Smooth muscle cell (in vitro differentiated cells): ENCODE measurements at regions not wholly inside any gene's neighbourhood (a gene's known extent, or its start where the extent isn't known, plus 50 kb on each side); places are given as distances from the start of the nearest gene placed in this dataset.
A peak's percentile ranks its signal among the peaks of the same experiment; 100 is the strongest.

ENCODE experiments used
- DNase-seq: peaks from one replicate; lab custom pipeline; 2025; ENCODE audit not compliant: unreplicated experiment; lab: John Stamatoyannopoulos, UW
- H2AFZ ChIP-seq: fragments of 200-600 bp; sonication (generic); 2 replicates; pipeline ENCODE4 v1.6.0; 2016; ENCODE audit warnings: antibody characterized with exemption, low read depth, mild to moderate bottlenecking
- H3F3A ChIP-seq: fragments of 200-600 bp; sonication (generic); 2 replicates; pipeline ENCODE4 v1.6.0; 2017; ENCODE audit warnings: antibody characterized with exemption, low read depth
- H3K27ac ChIP-seq: fragments of 200-600 bp; sonication (generic); 2 replicates; pipeline ENCODE4 v1.5.1; 2016; ENCODE audit warnings: low read depth, mild to moderate bottlenecking
- H3K27me3 ChIP-seq: fragments of 200-600 bp; sonication (generic); 2 replicates; pipeline ENCODE4 v1.6.1; 2016; ENCODE audit warnings: low read depth, mild to moderate bottlenecking
- H3K36me3 ChIP-seq: fragments of 200-600 bp; sonication (generic); 2 replicates; pipeline ENCODE4 v1.5.1; 2016; ENCODE audit warnings: low read depth
- H3K4me1 ChIP-seq: fragments of 200-600 bp; sonication (generic); 2 replicates; pipeline ENCODE4 v1.5.1; 2016; ENCODE audit warnings: low read depth
- H3K4me2 ChIP-seq: fragments of 200-600 bp; sonication (generic); 2 replicates; pipeline ENCODE4 v1.6.0; 2016; ENCODE audit warnings: mild to moderate bottlenecking
- H3K4me3 ChIP-seq: fragments of 200-600 bp; sonication (generic); 2 replicates; pipeline ENCODE4 v1.5.1; 2016; ENCODE audit warnings: mild to moderate bottlenecking
- H3K79me2 ChIP-seq: fragments of 200-600 bp; sonication (generic); 2 replicates; pipeline ENCODE4 v1.6.0; 2016; ENCODE audit warnings: low read depth, mild to moderate bottlenecking
- H3K9ac ChIP-seq: fragments of 200-600 bp; sonication (generic); 2 replicates; pipeline ENCODE4 v1.6.0; 2016; ENCODE audit warnings: low read depth
- H3K9me3 ChIP-seq: fragments of 200-600 bp; sonication (generic); replicated peaks from 2 replicates; pipeline ENCODE4 v1.5.1; 2016; ENCODE audit warnings: low read depth
- H4K20me1 ChIP-seq: fragments of 200-600 bp; sonication (generic); 2 replicates; pipeline ENCODE4 v1.6.0; 2016; ENCODE audit warnings: low read depth
- WGBS: methylation state at CpG from one replicate; pipeline ENCODE4 v1.1.7; 2016; ENCODE audit warnings: low lambda C conversion rate; 5-methylcytosine and 5-hydroxymethylcytosine counted together
- TF ChIP-seq, protein P1 (sequence below): fragments of 200-600 bp; sonication (generic); IDR thresholded peaks from 2 replicates; pipeline ENCODE4 v1.5.1; 2017; ENCODE audit warnings: borderline replicate concordance, mild to moderate bottlenecking, antibody characterized with exemption; ENCODE audit not compliant: insufficient read depth, poor library complexity, severe bottlenecking

DNA sequence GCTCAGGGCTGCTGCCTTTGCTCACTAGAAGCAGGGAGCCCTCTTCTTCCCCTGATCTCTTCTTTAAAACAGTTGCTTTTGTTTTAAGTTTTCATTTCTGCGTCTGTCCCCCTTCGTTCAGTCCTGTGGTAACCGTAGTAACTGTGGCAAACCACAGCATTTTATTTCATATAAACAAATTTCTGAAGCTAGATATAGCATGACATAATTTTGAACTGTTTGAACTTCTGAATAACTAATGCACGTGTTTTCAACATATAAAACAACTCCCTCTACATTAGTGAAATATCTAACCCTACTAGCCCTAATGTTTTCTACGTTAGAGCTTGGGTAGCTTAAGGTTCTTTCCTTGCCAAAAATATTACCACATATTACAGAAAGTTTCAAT, 104.6 kb downstream of the DISP1 start:
- DNase-seq: no peak
- TF ChIP-seq, protein P1, sequence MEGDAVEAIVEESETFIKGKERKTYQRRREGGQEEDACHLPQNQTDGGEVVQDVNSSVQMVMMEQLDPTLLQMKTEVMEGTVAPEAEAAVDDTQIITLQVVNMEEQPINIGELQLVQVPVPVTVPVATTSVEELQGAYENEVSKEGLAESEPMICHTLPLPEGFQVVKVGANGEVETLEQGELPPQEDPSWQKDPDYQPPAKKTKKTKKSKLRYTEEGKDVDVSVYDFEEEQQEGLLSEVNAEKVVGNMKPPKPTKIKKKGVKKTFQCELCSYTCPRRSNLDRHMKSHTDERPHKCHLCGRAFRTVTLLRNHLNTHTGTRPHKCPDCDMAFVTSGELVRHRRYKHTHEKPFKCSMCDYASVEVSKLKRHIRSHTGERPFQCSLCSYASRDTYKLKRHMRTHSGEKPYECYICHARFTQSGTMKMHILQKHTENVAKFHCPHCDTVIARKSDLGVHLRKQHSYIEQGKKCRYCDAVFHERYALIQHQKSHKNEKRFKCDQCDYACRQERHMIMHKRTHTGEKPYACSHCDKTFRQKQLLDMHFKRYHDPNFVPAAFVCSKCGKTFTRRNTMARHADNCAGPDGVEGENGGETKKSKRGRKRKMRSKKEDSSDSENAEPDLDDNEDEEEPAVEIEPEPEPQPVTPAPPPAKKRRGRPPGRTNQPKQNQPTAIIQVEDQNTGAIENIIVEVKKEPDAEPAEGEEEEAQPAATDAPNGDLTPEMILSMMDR: no peak
- no peaks in the 10 kb centered on the region for H3F3A ChIP-seq
- no peaks in the 10 kb centered on the region for H3K9me3 ChIP-seq
- peak overlapping the region; percentile 60 for H3K4me2 ChIP-seq
- no peaks in the 10 kb centered on the region for H3K79me2 ChIP-seq
- no peak overlapping the region for H2AFZ ChIP-seq
- 58% methylated on average over 5 of the region's 5 CpGs for WGBS
- H4K20me1 ChIP-seq: no peaks in the 10 kb centered on the region
- H3K27me3 ChIP-seq: no peaks in the 10 kb centered on the region
- peaks cover 15% of the 10 kb centered on the region for H3K4me1 ChIP-seq
- H3K9ac ChIP-seq: no peak overlapping the region
- H3K27ac ChIP-seq: peak overlapping the region; percentile 21
- H3K4me3 ChIP-seq: no peak overlapping the region
- H3K36me3 ChIP-seq: no peaks in the 10 kb centered on the region

DNA sequence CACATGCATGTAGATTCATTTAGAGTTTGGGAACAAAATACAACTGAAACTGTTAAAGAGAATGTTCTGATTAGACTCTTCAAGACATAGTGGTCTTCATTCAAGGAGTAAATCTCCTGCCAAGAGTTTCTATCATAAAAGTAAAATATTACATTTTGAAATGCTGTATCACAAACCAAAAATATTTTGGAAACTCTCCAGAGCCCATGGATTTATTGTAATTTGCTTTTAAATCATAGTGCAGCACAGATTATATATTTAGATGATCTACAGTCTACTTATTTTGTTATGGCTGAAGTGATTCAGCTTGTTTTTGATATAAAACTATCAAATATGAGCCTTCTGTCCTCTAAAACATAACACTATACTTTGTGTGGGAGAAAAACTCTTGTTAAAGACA, 105.3 kb downstream of the DISP1 start:
- H3K9ac ChIP-seq: no peak overlapping the region
- H3K27me3 ChIP-seq: no peaks in the 10 kb centered on the region
- no peaks in the 10 kb centered on the region for H4K20me1 ChIP-seq
- no peaks in the 10 kb centered on the region for H3K9me3 ChIP-seq
- no peaks in the 10 kb centered on the region for H3K36me3 ChIP-seq
- H3K4me3 ChIP-seq: no peak overlapping the region
- H2AFZ ChIP-seq: no peak overlapping the region
- TF ChIP-seq, protein P1: no peak
- peaks cover 18% of the 10 kb centered on the region for H3K4me1 ChIP-seq
- H3K27ac ChIP-seq: no peak overlapping the region
- no peaks in the 10 kb centered on the region for H3K79me2 ChIP-seq
- DNase-seq: no peak
- H3K4me2 ChIP-seq: no peak overlapping the region
- H3F3A ChIP-seq: no peaks in the 10 kb centered on the region

DNA sequence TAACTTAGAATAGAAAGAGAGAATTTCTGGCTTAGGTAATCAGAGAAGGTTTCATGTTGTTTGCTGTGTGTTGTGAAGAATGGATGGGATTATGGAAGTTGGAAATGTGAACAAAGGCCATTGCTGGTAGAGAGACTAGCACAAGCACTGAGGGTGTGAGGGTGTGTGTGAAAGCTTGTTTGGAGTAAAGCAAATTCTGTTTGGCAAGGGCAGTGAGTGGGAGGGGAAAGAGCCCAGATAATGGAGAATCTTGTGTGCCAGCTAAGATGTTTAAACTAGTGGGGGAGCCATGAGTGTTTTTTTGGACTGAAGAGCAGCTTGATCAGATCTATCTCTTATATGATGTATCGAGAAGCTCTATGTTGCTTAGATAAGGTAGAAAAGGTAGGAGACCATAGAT, 107.1 kb downstream of the DISP1 start:
- WGBS: 97% methylated on average over 1 of the region's 1 CpG
- Histone ChIP-seq H3K36me3 (no peaks in the 10 kb centered on the region), H3K27ac (no peak overlapping the region), H2AFZ (no peak overlapping the region), H3K4me3 (no peak overlapping the region), H3K4me1 (peaks cover 18% of the 10 kb centered on the region), H3F3A (no peaks in the 10 kb centered on the region), H3K4me2 (no peak overlapping the region), H3K79me2 (no peaks in the 10 kb centered on the region), H3K9me3 (no peaks in the 10 kb centered on the region), H3K9ac (no peak overlapping the region), H3K27me3 (no peaks in the 10 kb centered on the region), H4K20me1 (no peaks in the 10 kb centered on the region)
- DNase-seq: no peak
- TF ChIP-seq, protein P1: no peak

DNA sequence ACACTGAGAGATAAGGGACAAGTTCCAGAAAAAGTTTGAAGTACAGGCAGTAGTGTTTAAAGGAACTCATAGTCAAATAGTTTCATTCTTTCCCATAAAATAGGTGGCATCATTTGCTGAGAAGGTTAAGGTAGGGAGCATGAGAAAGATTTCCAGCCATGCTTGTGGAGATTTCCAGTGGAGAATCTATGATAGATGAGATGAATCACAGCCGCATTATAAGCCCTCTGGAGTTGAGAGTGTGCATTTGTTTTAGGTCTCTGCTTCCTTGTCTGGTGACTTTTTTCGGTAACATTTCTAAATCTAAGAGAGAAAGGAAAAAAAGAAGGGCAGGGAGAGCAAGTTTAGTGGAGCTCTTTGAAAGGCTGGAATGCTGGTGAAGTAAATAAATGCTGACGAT, 108.7 kb downstream of the DISP1 start:
- Histone ChIP-seq H2AFZ (peak overlapping the region; percentile 23), H3K27me3 (no peaks in the 10 kb centered on the region), H4K20me1 (no peaks in the 10 kb centered on the region), H3K4me2 (peak overlapping the region; percentile 37), H3K9ac (no peak overlapping the region), H3F3A (no peaks in the 10 kb centered on the region), H3K9me3 (no peaks in the 10 kb centered on the region), H3K79me2 (no peaks in the 10 kb centered on the region), H3K36me3 (no peaks in the 10 kb centered on the region), H3K4me3 (peak overlapping the region; percentile 14), H3K27ac (peak overlapping the region; percentile 65), H3K4me1 (peaks cover 20% of the 10 kb centered on the region)
- TF ChIP-seq, protein P1: no peak
- DNase-seq: no peak
- 26% methylated on average over 3 of the region's 3 CpGs for WGBS
